Liver (tissue), 3 donors: ENCODE measurements at regions not wholly inside any gene's neighbourhood (a gene's known extent, or its start where the extent isn't known, plus 50 kb on each side); places are given as distances from the start of the nearest gene placed in this dataset.

ENCODE experiments used
- CTCF ChIP-seq: fragments of 150-350 bp; IDR thresholded peaks from 2 replicates; pipeline ENCODE4 v1.5.1; 2017; ENCODE audit warnings: improper control_type of control experiment, low read depth, low read length; ENCODE audit not compliant: missing input control
- FOXA1 ChIP-seq: IDR thresholded peaks from 2 replicates; pipeline ENCODE4 v1.6.1; 2016; ENCODE audit warnings: antibody characterized with exemption
- JUND ChIP-seq, 2 donors: IDR thresholded peaks; 2 replicates each; pipeline ENCODE4 v1.6.1; 2016; ENCODE audit warnings: antibody characterized with exemption in 2 of 2
- RAD21 ChIP-seq, 2 donors: IDR thresholded peaks; 2 replicates each; pipeline ENCODE4 v1.6.1; 2016; ENCODE audit warnings: antibody characterized with exemption in 2 of 2, mild to moderate bottlenecking in 2 of 2
- RXRA ChIP-seq, 2 donors: IDR thresholded peaks; 2 replicates each; pipeline ENCODE4 v1.6.1; 2017 to 2018; ENCODE audit warnings: antibody characterized with exemption in 2 of 2, mild to moderate bottlenecking in 1 of 2
- SP1 ChIP-seq: IDR thresholded peaks from 2 replicates; pipeline ENCODE4 v1.6.1; 2018; ENCODE audit warnings: antibody characterized with exemption, mild to moderate bottlenecking
- TAF1 ChIP-seq: conservative IDR thresholded peaks from 2 replicates; pipeline ENCODE4 v1.6.1; 2016; ENCODE audit warnings: antibody characterized with exemption, mild to moderate bottlenecking
- YY1 ChIP-seq: IDR thresholded peaks from 2 replicates; pipeline ENCODE4 v1.6.1; 2016; ENCODE audit warnings: antibody characterized with exemption, mild to moderate bottlenecking
- ZBTB33 ChIP-seq: IDR thresholded peaks from 2 replicates; pipeline ENCODE4 v1.6.1; 2016; ENCODE audit warnings: antibody characterized with exemption
- TF ChIP-seq, protein P1 (sequence below): IDR thresholded peaks from 2 replicates; pipeline ENCODE4 v1.6.1; 2016; ENCODE audit warnings: antibody characterized with exemption, mild to moderate bottlenecking
- TF ChIP-seq, protein P2 (sequence below): IDR thresholded peaks from 2 replicates; pipeline ENCODE4 v1.6.1; 2016; ENCODE audit warnings: antibody characterized with exemption
- TF ChIP-seq, protein P3 (sequence below): IDR thresholded peaks from 2 replicates; pipeline ENCODE4 v1.6.1; 2016; ENCODE audit warnings: antibody characterized with exemption
- donor health status: healthy.
- donor health status: healthy.

GRCh38 chr5:34563269-34563668, 92.9 kb upstream of the RAI14 start:
- TF ChIP-seq JUND (IDR thresholded peaks at IDR 0.05) (no peak), CTCF (no peak), RXRA (IDR thresholded peaks at IDR 0.05) (no peak), RAD21 (IDR thresholded peaks at IDR 0.05) (no peak), FOXA1 (no peak), TAF1 (no peak), ZBTB33 (no peak), SP1 (no peak), YY1 (no peak)
- TF ChIP-seq, protein P1, sequence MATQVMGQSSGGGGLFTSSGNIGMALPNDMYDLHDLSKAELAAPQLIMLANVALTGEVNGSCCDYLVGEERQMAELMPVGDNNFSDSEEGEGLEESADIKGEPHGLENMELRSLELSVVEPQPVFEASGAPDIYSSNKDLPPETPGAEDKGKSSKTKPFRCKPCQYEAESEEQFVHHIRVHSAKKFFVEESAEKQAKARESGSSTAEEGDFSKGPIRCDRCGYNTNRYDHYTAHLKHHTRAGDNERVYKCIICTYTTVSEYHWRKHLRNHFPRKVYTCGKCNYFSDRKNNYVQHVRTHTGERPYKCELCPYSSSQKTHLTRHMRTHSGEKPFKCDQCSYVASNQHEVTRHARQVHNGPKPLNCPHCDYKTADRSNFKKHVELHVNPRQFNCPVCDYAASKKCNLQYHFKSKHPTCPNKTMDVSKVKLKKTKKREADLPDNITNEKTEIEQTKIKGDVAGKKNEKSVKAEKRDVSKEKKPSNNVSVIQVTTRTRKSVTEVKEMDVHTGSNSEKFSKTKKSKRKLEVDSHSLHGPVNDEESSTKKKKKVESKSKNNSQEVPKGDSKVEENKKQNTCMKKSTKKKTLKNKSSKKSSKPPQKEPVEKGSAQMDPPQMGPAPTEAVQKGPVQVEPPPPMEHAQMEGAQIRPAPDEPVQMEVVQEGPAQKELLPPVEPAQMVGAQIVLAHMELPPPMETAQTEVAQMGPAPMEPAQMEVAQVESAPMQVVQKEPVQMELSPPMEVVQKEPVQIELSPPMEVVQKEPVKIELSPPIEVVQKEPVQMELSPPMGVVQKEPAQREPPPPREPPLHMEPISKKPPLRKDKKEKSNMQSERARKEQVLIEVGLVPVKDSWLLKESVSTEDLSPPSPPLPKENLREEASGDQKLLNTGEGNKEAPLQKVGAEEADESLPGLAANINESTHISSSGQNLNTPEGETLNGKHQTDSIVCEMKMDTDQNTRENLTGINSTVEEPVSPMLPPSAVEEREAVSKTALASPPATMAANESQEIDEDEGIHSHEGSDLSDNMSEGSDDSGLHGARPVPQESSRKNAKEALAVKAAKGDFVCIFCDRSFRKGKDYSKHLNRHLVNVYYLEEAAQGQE: no peak
- TF ChIP-seq, protein P2, sequence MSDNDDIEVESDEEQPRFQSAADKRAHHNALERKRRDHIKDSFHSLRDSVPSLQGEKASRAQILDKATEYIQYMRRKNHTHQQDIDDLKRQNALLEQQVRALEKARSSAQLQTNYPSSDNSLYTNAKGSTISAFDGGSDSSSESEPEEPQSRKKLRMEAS: no peak
- TF ChIP-seq, protein P3, sequence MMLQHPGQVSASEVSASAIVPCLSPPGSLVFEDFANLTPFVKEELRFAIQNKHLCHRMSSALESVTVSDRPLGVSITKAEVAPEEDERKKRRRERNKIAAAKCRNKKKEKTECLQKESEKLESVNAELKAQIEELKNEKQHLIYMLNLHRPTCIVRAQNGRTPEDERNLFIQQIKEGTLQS: no peak
